GM12872 (cell line): ENCODE measurements at regions not wholly inside any gene's neighbourhood (a gene's known extent, or its start where the extent isn't known, plus 50 kb on each side); places are given as distances from the start of the nearest gene placed in this dataset.

ENCODE experiments used
- TF ChIP-seq, protein P1 (sequence below): IDR thresholded peaks from 3 replicates; pipeline ENCODE4 v1.5.1; 2011; ENCODE audit warnings: low read depth, mild to moderate bottlenecking, low read length, moderate library complexity; ENCODE audit not compliant: insufficient read depth

DNA sequence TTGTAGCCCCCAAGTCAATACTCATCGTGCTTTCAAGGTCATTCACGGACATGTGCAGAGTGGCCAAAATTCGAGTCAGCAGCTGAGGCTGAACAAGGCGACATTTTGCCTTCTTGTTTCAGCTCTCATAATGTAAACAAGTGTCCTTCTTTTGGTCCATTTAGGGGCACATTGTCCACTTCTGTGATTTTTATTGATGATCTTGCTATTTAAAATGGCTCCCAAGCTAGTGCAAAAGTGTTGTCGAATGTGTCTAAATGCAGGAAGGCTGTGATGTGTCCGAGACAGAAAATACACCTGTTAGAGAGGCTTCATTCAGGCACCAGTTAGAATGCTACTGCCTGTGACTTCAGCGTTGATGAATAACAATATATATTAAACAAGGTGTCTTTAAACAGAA is 405.9 kb downstream of the IRS2 start:
- TF ChIP-seq, protein P1, sequence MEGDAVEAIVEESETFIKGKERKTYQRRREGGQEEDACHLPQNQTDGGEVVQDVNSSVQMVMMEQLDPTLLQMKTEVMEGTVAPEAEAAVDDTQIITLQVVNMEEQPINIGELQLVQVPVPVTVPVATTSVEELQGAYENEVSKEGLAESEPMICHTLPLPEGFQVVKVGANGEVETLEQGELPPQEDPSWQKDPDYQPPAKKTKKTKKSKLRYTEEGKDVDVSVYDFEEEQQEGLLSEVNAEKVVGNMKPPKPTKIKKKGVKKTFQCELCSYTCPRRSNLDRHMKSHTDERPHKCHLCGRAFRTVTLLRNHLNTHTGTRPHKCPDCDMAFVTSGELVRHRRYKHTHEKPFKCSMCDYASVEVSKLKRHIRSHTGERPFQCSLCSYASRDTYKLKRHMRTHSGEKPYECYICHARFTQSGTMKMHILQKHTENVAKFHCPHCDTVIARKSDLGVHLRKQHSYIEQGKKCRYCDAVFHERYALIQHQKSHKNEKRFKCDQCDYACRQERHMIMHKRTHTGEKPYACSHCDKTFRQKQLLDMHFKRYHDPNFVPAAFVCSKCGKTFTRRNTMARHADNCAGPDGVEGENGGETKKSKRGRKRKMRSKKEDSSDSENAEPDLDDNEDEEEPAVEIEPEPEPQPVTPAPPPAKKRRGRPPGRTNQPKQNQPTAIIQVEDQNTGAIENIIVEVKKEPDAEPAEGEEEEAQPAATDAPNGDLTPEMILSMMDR, result no peak

DNA sequence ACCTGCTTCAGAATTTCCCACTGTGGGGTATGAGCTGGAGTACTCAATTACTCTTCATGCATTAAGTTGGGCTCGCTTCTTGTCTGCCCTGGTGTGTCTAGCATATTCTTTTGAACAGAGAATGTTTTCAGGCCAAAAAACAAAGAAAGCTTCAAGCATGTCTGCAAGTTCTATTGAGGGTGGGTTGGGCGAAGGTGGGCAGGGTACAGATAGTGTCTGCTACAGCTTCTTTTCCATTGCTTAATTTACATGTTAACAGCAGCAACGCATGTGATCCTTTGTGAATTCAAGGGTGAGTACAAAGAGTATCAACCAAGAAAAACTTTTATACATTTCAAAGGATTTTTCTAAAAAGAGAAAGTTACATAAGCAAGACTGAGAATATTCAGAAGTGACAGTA is 406.5 kb downstream of the IRS2 start:
- TF ChIP-seq, protein P1, result no peak

DNA sequence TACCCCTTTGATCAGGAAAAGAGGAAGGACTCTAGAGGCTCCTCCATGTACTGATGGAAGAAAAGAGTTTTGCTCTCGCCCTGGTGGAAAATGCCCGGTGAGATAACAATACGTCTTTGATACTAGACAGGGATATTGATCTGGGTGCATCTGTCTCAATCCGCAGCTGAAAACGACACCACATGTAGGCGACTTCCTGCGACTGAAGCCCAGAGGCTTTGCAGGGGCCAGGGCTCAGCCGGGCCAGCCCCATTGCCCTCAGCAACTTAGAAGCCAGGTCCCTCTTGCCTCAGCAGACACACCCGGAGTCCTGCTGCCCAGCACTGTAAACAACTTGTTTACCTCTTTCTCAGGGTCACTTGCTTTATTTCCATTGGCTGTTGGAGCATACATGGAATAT is 409.4 kb downstream of the IRS2 start:
- TF ChIP-seq, protein P1, result no peak

DNA sequence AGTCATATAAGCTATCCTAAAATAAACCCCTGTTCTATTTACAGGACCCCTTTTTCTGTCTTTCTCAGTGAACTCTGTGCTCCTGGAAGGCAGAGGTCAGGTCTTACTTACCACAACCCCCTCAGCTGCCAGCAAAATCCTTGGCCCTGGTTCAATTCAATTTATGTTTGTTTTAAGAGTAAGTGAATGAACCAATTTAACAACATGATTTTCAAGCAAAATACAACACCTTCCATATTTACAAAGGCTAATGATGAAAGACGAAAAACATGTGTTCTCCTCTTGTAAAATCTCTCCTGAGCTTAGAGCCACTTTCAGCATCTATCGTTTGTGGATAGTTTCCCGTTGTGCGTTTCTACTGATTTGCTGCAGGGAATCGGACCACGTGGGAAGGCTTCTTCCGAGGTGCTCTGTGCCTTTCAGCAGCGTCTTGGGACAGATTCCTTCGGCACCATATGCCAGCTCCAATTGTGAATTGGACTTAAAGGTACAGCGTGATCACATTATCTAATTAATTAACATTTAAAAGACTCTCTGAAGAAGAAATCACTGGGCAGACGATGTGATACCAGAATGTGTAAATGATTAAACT is 411.7 kb downstream of the IRS2 start:
- TF ChIP-seq, protein P1, result no peak

DNA sequence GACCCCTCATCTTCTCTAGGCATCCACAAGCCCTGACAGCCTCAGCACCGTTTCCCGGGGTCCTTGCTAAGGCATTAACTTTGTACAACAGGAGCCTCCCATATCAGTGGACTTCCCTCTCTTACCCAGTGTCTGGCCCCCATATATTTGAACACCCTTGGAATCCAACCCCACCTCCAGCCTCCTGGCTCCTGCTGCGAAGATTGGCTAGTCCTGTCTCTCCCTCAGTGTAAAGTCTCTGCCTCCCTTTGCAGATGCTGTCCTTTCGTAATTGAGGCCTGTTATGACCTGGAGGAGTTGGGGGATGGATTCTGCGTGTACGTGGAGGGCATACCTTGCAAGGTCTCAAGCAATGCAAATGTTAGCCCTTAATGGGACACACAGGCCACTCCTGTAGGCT is 413.7 kb downstream of the IRS2 start:
- TF ChIP-seq, protein P1, result no peak

DNA sequence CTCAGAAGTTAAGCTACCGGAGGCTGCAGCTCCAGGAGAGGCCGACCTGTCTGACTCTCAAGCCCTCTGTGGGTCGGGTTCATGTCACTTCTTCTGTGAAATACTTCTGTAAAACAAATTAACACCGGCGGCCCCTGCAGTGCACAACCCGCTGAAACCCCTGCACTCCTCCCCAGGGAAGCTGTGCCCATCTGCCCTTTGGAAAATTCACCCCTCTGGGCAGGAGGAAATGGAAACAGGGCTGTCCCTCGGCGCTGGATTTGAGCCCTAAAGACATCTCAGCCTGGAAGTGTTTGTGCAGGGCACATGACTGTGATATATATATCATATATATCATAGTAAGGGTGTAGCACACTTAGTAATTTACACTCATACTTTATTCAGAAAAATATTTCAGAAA is 415.3 kb downstream of the IRS2 start:
- TF ChIP-seq, protein P1, result no peak

DNA sequence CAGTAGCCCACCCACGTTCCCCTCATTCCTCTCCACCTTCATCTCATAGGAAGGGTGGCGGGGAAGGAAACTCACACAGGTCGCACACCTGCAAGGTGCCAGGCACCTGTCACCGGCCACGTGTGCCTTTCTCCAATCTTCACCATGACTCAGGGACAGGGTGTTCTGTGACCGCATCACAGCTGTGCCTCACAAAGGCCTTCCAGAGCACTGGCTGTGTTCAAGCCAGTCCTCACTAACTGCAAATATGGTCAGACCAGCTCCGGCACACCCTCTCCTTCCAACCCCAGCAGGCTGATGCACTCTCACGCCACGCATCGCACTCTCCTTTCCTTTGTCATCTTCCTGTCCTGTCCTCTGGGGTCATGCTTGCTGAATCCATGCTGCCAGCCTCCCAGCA is 415.9 kb downstream of the IRS2 start:
- TF ChIP-seq, protein P1, result no peak
